ENCODE measurements at regions not wholly inside any gene's neighbourhood (a gene's known extent, or its start where the extent isn't known, plus 50 kb on each side); places are given as distances from the start of the nearest gene placed in this dataset.

GRCh38 chr3:33929813-33930212 is 131.4 kb downstream of the PDCD6IP start:
- TF ChIP-seq CTCF (conservative IDR thresholded peaks at IDR 0.05; ENCODE audit: low read depth in 2 of 2) (no peak), EZH2 (IDR thresholded peaks at IDR 0.05; ENCODE audit: low read depth, unreplicated experiment) (no peak), REST (IDR thresholded peaks at IDR 0.05; ENCODE audit: unreplicated experiment) (no peak), EZH2phosphoT487 (IDR thresholded peaks at IDR 0.05; ENCODE audit: unreplicated experiment) (no peak), JUNB (IDR thresholded peaks at IDR 0.05; ENCODE audit: unreplicated experiment) (no peak)

Measured in GM23338 (cell line).